ENCODE measurements at regions not wholly inside any gene's neighbourhood (a gene's known extent, or its start where the extent isn't known, plus 50 kb on each side); places are given as distances from the start of the nearest gene placed in this dataset.

DNA sequence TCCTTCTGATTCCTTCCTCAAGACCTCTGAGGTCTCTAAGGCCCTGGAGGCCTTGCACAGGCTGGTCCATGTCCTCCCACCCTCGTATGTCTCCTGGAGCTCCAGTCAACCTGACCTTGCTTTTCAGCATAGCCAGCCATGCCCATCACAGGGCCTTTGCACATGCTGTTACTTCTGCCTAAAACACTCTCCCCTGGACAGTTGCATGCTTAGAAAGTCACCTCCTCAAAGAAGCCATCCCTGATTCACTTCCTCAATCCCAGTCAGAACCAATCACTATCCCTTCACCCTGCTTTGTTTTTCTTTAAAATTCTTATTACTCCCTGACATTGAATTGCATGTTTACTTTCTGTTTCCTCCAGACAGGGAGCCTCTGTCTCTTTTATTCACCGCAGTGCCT is 322.1 kb upstream of the CCL2 start:
- no peak for TF ChIP-seq EZH2phosphoT487 (IDR thresholded peaks at IDR 0.05; ENCODE audit: low read depth)
- TF ChIP-seq, protein P1, sequence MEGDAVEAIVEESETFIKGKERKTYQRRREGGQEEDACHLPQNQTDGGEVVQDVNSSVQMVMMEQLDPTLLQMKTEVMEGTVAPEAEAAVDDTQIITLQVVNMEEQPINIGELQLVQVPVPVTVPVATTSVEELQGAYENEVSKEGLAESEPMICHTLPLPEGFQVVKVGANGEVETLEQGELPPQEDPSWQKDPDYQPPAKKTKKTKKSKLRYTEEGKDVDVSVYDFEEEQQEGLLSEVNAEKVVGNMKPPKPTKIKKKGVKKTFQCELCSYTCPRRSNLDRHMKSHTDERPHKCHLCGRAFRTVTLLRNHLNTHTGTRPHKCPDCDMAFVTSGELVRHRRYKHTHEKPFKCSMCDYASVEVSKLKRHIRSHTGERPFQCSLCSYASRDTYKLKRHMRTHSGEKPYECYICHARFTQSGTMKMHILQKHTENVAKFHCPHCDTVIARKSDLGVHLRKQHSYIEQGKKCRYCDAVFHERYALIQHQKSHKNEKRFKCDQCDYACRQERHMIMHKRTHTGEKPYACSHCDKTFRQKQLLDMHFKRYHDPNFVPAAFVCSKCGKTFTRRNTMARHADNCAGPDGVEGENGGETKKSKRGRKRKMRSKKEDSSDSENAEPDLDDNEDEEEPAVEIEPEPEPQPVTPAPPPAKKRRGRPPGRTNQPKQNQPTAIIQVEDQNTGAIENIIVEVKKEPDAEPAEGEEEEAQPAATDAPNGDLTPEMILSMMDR (IDR thresholded peaks at IDR 0.05; ENCODE audit: low read depth, low read length), result no peak

All from OCI-LY3 (cell line).